ENCODE measurements at regions not wholly inside any gene's neighbourhood (a gene's known extent, or its start where the extent isn't known, plus 50 kb on each side); places are given as distances from the start of the nearest gene placed in this dataset.

- Mint-ChIP-seq H3K27me3 (ENCODE audit: unreplicated experiment) (no peaks in the 10 kb centered on the region), H3K4me3 (ENCODE audit: unreplicated experiment) (no peak overlapping the region)
Observed at GRCh38 chr4:56169061-56169460, 218.2 kb downstream of the AASDH start.

GRCh38 chr4:56164907-56165306 is 216.2 kb downstream of the CEP135 start:
- H3K4me1 Mint-ChIP-seq (ENCODE audit: unreplicated experiment), result no peaks in the 10 kb centered on the region
- H3K27me3 Mint-ChIP-seq (ENCODE audit: unreplicated experiment), result no peaks in the 10 kb centered on the region
- no peak for DNase-seq (ENCODE audit: extremely low spot score, unreplicated experiment)

More at GRCh38 chr4:56169061-56169460, 218.2 kb downstream of the AASDH start:
- H3K4me1 Mint-ChIP-seq (ENCODE audit: unreplicated experiment), result no peaks in the 10 kb centered on the region
- TF ChIP-seq, protein P1, sequence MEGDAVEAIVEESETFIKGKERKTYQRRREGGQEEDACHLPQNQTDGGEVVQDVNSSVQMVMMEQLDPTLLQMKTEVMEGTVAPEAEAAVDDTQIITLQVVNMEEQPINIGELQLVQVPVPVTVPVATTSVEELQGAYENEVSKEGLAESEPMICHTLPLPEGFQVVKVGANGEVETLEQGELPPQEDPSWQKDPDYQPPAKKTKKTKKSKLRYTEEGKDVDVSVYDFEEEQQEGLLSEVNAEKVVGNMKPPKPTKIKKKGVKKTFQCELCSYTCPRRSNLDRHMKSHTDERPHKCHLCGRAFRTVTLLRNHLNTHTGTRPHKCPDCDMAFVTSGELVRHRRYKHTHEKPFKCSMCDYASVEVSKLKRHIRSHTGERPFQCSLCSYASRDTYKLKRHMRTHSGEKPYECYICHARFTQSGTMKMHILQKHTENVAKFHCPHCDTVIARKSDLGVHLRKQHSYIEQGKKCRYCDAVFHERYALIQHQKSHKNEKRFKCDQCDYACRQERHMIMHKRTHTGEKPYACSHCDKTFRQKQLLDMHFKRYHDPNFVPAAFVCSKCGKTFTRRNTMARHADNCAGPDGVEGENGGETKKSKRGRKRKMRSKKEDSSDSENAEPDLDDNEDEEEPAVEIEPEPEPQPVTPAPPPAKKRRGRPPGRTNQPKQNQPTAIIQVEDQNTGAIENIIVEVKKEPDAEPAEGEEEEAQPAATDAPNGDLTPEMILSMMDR (IDR thresholded peaks at IDR 0.05), result no peak
- DNase-seq (ENCODE audit: extremely low spot score, unreplicated experiment), result no peak
- peaks cover 3% of the 10 kb centered on the region for H3K36me3 Mint-ChIP-seq (ENCODE audit: unreplicated experiment)
- H3K9me3 Mint-ChIP-seq (ENCODE audit: unreplicated experiment), result peaks cover 13% of the 10 kb centered on the region
- no peak overlapping the region for H3K27ac Mint-ChIP-seq (ENCODE audit: unreplicated experiment)

GRCh38 chr4:56160636-56161035 is 211.9 kb downstream of the CEP135 start:
- Mint-ChIP-seq H3K27me3 (ENCODE audit: unreplicated experiment) (no peaks in the 10 kb centered on the region), H3K4me3 (ENCODE audit: unreplicated experiment) (no peak overlapping the region), H3K36me3 (ENCODE audit: unreplicated experiment) (no peaks in the 10 kb centered on the region)

More at GRCh38 chr4:56164907-56165306, 216.2 kb downstream of the CEP135 start:
- Mint-ChIP-seq H3K36me3 (ENCODE audit: unreplicated experiment) (peaks cover 3% of the 10 kb centered on the region), H3K27ac (ENCODE audit: unreplicated experiment) (no peak overlapping the region), H3K4me3 (ENCODE audit: unreplicated experiment) (no peak overlapping the region), H3K9me3 (ENCODE audit: unreplicated experiment) (peaks cover 13% of the 10 kb centered on the region)
- TF ChIP-seq, protein P1 (IDR thresholded peaks at IDR 0.05), result no peak

DNA sequence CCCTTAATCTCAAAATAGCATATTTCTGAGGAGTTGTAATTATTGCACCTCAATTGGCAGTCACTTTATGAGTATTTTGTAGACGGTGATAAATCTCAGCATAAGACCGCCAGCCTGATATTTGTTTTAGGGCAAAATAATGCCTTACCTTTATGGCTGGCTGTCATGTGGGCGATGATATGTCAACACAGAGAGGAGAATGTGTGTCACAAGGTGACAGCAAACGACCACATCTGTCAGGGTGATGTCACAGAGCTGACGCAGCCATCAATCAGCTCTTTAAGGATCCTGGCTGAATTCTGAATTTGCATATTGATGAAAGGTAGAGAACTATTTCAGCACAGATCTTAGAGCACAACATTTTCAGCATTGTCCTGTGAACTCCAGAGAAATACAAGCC is 209.7 kb downstream of the CEP135 start:
- no peaks in the 10 kb centered on the region for H3K9me3 Mint-ChIP-seq (ENCODE audit: unreplicated experiment)
- TF ChIP-seq, protein P1 (IDR thresholded peaks at IDR 0.05), result no peak
- no peaks in the 10 kb centered on the region for H3K36me3 Mint-ChIP-seq (ENCODE audit: unreplicated experiment)
- DNase-seq (ENCODE audit: extremely low spot score, unreplicated experiment), result no peak
- H3K27ac Mint-ChIP-seq (ENCODE audit: unreplicated experiment), result no peak overlapping the region
- no peaks in the 10 kb centered on the region for H3K27me3 Mint-ChIP-seq (ENCODE audit: unreplicated experiment)
- H3K4me1 Mint-ChIP-seq (ENCODE audit: unreplicated experiment), result no peaks in the 10 kb centered on the region
- no peak overlapping the region for H3K4me3 Mint-ChIP-seq (ENCODE audit: unreplicated experiment)

More at GRCh38 chr4:56160636-56161035, 211.9 kb downstream of the CEP135 start:
- Mint-ChIP-seq H3K27ac (ENCODE audit: unreplicated experiment) (no peak overlapping the region), H3K9me3 (ENCODE audit: unreplicated experiment) (no peaks in the 10 kb centered on the region), H3K4me1 (ENCODE audit: unreplicated experiment) (no peaks in the 10 kb centered on the region)
- TF ChIP-seq, protein P1 (IDR thresholded peaks at IDR 0.05), result no peak
- DNase-seq (ENCODE audit: extremely low spot score, unreplicated experiment), result no peak

DNA sequence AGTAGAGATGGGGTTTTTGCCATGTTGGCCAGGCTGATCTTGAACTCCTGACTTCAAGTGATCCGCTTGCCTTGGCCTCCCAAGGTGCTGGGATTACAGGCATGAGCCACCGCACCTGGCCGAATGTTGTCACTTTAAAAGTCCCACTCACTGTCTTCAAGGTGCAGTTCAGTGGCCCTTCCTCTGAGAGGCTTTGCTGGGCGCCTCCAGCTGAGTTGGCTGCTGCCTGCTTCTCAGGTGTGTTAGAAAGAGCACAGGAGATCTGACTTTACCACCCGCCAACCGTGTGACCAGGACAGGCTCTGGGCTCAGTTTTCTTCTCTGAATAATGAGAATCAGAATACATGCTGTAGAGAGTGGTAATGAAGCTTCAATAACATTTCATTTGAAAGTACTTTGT is 207.4 kb downstream of the CEP135 start:
- Mint-ChIP-seq H3K27ac (ENCODE audit: unreplicated experiment) (no peak overlapping the region), H3K9me3 (ENCODE audit: unreplicated experiment) (no peaks in the 10 kb centered on the region), H3K4me3 (ENCODE audit: unreplicated experiment) (no peak overlapping the region), H3K4me1 (ENCODE audit: unreplicated experiment) (no peaks in the 10 kb centered on the region), H3K36me3 (ENCODE audit: unreplicated experiment) (no peaks in the 10 kb centered on the region), H3K27me3 (ENCODE audit: unreplicated experiment) (no peaks in the 10 kb centered on the region)
- no peak for DNase-seq (ENCODE audit: extremely low spot score, unreplicated experiment)
- TF ChIP-seq, protein P1 (IDR thresholded peaks at IDR 0.05), result no peak

Measured in osteocyte (in vitro differentiated cells).